BLaER1 (cell line): ENCODE measurements at regions not wholly inside any gene's neighbourhood (a gene's known extent, or its start where the extent isn't known, plus 50 kb on each side); places are given as distances from the start of the nearest gene placed in this dataset.

Experiments used
- H3K27ac ChIP-seq: shearing (Covaris generic); formaldehyde crosslinking; 2 replicates; pipeline ENCODE4 v1.8.1; 2022
- H3K27me3 ChIP-seq: shearing (Covaris generic); formaldehyde crosslinking; 2 replicates; pipeline ENCODE4 v1.8.1; 2022
- H3K36me3 ChIP-seq: shearing (Covaris generic); formaldehyde crosslinking; 2 replicates; pipeline ENCODE4 v1.8.1; 2022
- H3K4me1 ChIP-seq: shearing (Covaris generic); formaldehyde crosslinking; 2 replicates; pipeline ENCODE4 v1.8.1; 2022
- H3K4me2 ChIP-seq: shearing (Covaris generic); formaldehyde crosslinking; 2 replicates; pipeline ENCODE4 v1.8.1; 2022
- H3K4me3 ChIP-seq: shearing (Covaris generic); formaldehyde crosslinking; 2 replicates; pipeline ENCODE4 v1.8.1; 2022
- H3K9ac ChIP-seq: shearing (Covaris generic); formaldehyde crosslinking; 2 replicates; pipeline ENCODE4 v1.8.1; 2022
- H3K9me3 ChIP-seq: shearing (Covaris generic); formaldehyde crosslinking; 2 replicates; pipeline ENCODE4 v1.8.1; 2022
- H4K20me1 ChIP-seq: shearing (Covaris generic); formaldehyde crosslinking; 2 replicates; pipeline ENCODE4 v1.8.1; 2022
- Cebpa-rat ChIP-seq: shearing (Covaris generic); IDR thresholded peaks from 2 replicates; pipeline ENCODE4 v1.8.1; 2022

DNA sequence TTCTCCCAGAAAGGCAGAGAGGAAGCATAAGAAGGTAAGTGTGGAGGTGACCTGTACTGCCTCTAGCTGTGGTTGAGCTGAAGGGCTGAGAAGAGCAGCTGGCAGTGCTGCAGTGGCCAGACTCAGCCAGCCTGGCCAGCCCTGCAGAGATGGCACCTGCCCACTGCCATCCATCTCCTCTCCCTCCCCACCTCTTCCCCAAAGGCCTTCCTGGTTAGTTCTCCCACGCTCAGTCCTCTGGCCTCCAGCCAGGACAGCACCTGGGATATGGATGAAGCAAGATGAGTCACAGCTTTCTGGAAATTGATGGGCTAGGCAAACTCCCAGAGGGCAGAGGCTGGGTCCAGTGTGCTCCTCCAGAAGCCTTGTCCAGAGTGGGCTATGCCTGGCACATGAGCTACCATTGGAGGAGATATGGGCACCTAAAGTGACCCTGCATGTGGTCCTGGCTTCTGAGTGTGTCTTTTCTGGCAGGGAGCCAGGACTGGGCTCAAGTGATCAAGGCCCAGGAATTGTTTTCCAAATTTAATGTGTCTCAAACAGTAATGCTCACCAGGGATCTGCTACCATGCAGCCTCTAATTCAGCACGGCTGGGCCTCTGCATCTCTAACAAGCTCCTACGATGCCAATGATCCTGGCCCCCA lies 81.0 kb upstream of the CACUL1 start:
- no peak overlapping the region for H3K27ac ChIP-seq
- TF ChIP-seq Cebpa-rat: no peak
- no peaks in the 10 kb centered on the region for H3K36me3 ChIP-seq
- H3K4me3 ChIP-seq: no peak overlapping the region
- H3K27me3 ChIP-seq: no peaks in the 10 kb centered on the region
- H3K4me2 ChIP-seq: no peak overlapping the region
- H3K4me1 ChIP-seq: no peaks in the 10 kb centered on the region
- no peaks in the 10 kb centered on the region for H3K9me3 ChIP-seq
- no peaks in the 10 kb centered on the region for H4K20me1 ChIP-seq
- no peak overlapping the region for H3K9ac ChIP-seq

DNA sequence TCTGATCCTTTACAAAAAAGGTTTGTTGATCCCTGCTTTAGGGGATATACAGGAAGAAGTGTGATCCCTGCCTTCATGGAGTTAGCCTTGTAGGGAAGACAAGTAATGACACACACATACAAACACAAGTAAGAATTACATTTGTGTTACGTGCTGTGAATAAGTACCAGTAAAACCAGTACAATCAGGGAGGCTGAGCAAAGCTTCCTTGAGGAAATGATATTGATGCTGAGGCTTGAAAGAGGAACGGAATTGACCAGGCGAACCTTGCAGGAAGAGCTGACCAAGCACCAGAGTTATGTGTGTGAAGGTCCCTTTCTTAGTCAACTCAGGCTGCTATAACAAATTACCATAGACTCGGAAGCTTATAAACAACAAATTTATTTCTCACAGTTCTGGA lies 83.6 kb upstream of the CACUL1 start:
- H3K4me2 ChIP-seq: no peak overlapping the region
- H4K20me1 ChIP-seq: no peaks in the 10 kb centered on the region
- H3K4me1 ChIP-seq: no peaks in the 10 kb centered on the region
- H3K27me3 ChIP-seq: no peaks in the 10 kb centered on the region
- H3K9ac ChIP-seq: no peak overlapping the region
- H3K36me3 ChIP-seq: no peaks in the 10 kb centered on the region
- peaks cover 13% of the 10 kb centered on the region; the same call in 1 of the 2 replicates for H3K9me3 ChIP-seq
- no peak for TF ChIP-seq Cebpa-rat
- no peak overlapping the region for H3K27ac ChIP-seq
- H3K4me3 ChIP-seq: no peak overlapping the region

GRCh38 chr10:118839348-118839747 lies 84.6 kb upstream of the CACUL1 start:
- peaks cover 13% of the 10 kb centered on the region; the same call in 1 of the 2 replicates for H3K9me3 ChIP-seq
- no peak overlapping the region for H3K4me2 ChIP-seq
- TF ChIP-seq Cebpa-rat: no peak
- H3K27ac ChIP-seq: no peak overlapping the region
- no peak overlapping the region for H3K4me3 ChIP-seq
- H3K4me1 ChIP-seq: no peaks in the 10 kb centered on the region
- H3K36me3 ChIP-seq: no peaks in the 10 kb centered on the region
- no peaks in the 10 kb centered on the region for H3K27me3 ChIP-seq
- H3K9ac ChIP-seq: no peak overlapping the region
- H4K20me1 ChIP-seq: no peaks in the 10 kb centered on the region

DNA sequence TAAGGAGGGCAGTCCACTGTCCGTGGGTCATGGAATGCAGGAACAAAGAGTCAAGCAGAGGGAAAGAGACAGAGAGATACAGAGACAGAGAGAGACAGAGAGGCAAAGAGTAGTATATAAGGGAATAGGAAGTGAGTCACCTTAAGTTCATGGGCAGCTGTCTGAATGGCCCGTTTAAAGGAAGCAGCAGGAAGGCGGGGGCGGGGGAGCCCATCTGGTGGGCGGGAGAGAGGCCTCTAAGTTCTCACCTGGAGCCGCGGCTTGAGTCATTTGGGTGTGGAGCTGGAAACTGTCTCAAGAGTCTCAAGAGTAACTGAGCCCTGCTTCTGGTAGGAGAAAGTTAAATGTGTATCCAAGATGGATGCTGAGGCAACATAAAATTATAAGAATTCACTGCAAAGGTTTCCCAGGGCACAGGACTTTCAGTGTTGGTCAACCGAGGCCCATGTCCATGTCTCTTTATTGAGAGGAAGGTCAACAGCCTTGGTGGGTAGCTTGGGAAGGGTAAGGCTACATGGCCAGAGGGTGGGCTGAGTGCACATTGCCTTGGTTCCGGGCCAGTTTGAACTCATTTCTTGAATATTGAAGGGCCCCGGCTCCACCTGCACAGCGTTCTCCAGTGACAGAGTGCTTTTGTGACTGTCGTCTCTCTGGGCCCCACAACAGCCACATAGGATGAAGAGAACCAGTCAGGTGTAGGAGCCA lies 85.5 kb upstream of the CACUL1 start:
- H3K27me3 ChIP-seq: no peaks in the 10 kb centered on the region
- H3K9me3 ChIP-seq: peaks cover 13% of the 10 kb centered on the region; the same call in 1 of the 2 replicates
- no peak overlapping the region for H3K4me2 ChIP-seq
- no peak overlapping the region for H3K4me3 ChIP-seq
- H3K27ac ChIP-seq: no peak overlapping the region
- TF ChIP-seq Cebpa-rat: no peak
- no peaks in the 10 kb centered on the region for H3K36me3 ChIP-seq
- no peaks in the 10 kb centered on the region for H4K20me1 ChIP-seq
- no peaks in the 10 kb centered on the region for H3K4me1 ChIP-seq
- no peak overlapping the region for H3K9ac ChIP-seq

DNA sequence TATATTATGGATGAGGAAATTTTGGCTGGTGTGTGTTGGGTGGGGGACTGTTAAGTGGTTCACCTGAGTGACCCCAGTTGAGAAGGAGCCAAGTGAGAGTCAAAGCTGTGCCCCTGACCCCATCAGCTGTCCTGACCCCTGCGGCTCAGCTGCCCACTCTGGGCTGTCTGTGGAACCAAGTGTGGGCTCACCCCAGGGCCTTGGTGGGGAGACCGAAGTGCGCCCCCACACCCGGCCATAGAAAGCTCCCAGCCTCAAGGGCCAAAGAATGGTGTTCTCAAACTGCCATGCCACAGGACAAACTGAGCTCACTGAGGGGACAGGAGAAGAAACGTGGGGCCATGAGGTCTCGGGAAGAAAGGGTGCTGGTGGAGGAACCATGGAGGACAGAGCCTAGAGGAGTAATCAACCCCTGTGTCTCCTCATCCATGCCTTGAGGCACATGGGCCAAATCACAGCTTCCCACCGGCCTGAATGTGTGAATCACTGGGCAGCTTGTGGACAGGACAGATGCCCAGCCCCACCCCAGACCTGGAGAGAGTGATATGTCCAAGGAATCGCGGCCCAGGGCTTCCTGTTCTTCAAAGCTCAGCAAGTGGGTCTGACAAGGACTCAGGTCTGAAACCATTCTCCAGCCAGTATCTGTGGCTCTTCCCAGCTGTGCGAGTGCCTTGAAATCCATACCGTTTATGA lies 86.2 kb upstream of the CACUL1 start:
- Histone ChIP-seq H3K27ac (no peak overlapping the region), H3K9me3 (peaks cover 13% of the 10 kb centered on the region; the same call in 1 of the 2 replicates), H3K36me3 (no peaks in the 10 kb centered on the region), H3K27me3 (no peaks in the 10 kb centered on the region), H3K4me1 (no peaks in the 10 kb centered on the region), H4K20me1 (no peaks in the 10 kb centered on the region), H3K4me2 (no peak overlapping the region), H3K4me3 (no peak overlapping the region), H3K9ac (no peak overlapping the region)
- TF ChIP-seq Cebpa-rat: no peak

DNA sequence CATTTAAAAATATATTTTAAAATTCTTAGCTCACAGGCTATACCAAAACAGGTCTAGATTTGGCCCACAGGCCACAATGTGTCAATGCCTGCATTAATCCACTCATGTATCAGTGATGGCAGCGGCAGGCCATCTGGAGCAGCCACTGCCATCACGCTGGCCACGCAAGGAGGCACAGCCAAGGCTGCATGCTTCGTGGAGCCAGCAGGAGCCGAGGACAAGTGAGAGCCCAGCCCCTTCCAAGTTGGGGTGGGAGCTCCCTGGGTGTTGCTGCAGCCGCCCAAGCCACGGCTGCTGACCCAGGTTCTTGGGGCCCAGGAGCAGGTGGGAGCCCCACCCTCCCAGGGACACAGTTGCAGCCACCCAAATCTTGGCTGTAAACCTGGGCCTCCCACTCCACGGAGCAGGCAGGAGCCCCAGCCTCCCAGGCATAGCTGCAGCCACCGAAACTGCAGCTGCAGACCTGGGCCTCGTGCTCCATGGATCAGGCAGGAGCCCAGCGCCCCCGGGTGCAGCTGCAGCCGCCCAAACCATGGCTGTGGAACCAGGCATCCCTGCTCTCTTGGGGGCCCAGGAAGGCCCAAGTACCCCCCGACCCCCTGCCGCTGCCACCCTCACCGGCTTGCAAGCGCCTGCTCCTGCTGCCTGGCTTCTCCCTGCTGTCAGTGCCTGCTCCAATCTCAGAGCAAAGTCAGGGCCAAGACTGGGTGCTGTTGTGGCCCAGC lies 87.3 kb upstream of the CACUL1 start:
- H3K27me3 ChIP-seq: no peaks in the 10 kb centered on the region
- H3K9me3 ChIP-seq: peaks cover 13% of the 10 kb centered on the region; the same call in 1 of the 2 replicates
- H3K27ac ChIP-seq: no peak overlapping the region
- H3K4me3 ChIP-seq: no peak overlapping the region
- H3K36me3 ChIP-seq: no peaks in the 10 kb centered on the region
- H3K4me2 ChIP-seq: no peak overlapping the region
- TF ChIP-seq Cebpa-rat: no peak
- H3K9ac ChIP-seq: no peak overlapping the region
- no peaks in the 10 kb centered on the region for H4K20me1 ChIP-seq
- H3K4me1 ChIP-seq: no peaks in the 10 kb centered on the region

DNA sequence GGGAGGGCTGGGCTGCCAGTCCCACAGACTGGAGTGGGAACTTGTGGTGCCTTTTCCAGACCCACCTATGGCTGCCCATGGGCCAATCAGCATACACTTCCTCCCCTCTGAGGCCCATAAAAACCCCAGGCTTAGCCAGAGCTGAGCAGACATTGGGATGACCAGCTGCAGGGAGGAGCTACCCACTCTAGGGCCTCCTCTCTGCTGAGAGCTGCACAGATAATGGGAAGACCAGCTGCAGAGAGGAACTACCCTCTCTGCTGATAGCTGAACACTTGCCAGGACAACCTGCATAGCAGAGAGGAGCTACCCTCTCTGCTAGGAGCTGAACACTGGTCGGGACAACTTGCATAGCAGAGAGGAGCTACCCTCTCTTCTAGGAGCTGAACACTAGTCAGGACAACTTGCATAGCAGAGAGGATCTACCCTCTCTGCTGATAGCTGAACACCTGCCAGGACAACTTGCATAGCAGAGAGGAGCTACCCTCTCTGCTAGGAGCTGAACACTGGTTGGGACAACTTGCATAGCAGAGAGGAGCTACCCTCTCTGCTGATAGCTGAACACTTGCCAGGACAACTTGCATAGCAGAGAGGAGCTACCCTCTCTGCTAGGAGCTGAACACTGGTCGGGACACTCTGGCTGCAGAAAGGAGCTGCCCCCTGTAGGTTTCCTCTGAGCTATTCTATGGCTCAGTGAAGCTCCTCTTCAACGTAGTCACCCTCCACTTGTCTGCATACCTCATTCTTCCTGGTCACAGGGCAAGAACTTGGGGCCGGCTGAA lies 88.3 kb upstream of the CACUL1 start:
- no peaks in the 10 kb centered on the region for H3K36me3 ChIP-seq
- H3K27me3 ChIP-seq: no peaks in the 10 kb centered on the region
- TF ChIP-seq Cebpa-rat: no peak
- H4K20me1 ChIP-seq: no peaks in the 10 kb centered on the region
- H3K4me2 ChIP-seq: no peak overlapping the region
- H3K9ac ChIP-seq: no peak overlapping the region
- H3K4me1 ChIP-seq: no peaks in the 10 kb centered on the region
- H3K9me3 ChIP-seq: peaks cover 13% of the 10 kb centered on the region; the same call in 1 of the 2 replicates
- no peak overlapping the region for H3K4me3 ChIP-seq
- H3K27ac ChIP-seq: no peak overlapping the region

GRCh38 chr10:118843647-118844265 lies 89.0 kb upstream of the CACUL1 start:
- Histone ChIP-seq H3K27ac (no peak overlapping the region), H3K9me3 (peaks cover 13% of the 10 kb centered on the region; the same call in 1 of the 2 replicates), H4K20me1 (no peaks in the 10 kb centered on the region), H3K4me1 (no peaks in the 10 kb centered on the region), H3K27me3 (no peaks in the 10 kb centered on the region), H3K4me3 (no peak overlapping the region), H3K4me2 (no peak overlapping the region), H3K36me3 (no peaks in the 10 kb centered on the region), H3K9ac (no peak overlapping the region)
- TF ChIP-seq Cebpa-rat: no peak
